ENCODE measurements at regions not wholly inside any gene's neighbourhood (a gene's known extent, or its start where the extent isn't known, plus 50 kb on each side); places are given as distances from the start of the nearest gene placed in this dataset.

GRCh38 chr4:77354550-77354949 lies 197.5 kb downstream of the CCNG2 start:
- TF ChIP-seq ZNF274 (IDR thresholded peaks at IDR 0.05; ENCODE audit: low read length) (no peak), ZNF274 (tag by site-specific recombination; IDR thresholded peaks at IDR 0.05; ENCODE audit: borderline replicate concordance) (no peak), ZIC2 (tag by site-specific recombination; IDR thresholded peaks at IDR 0.05) (no peak), ZNF324 (tag by site-specific recombination; IDR thresholded peaks at IDR 0.05) (no peak), CTCF (tag by site-specific recombination; IDR thresholded peaks at IDR 0.05) (no peak), SP3 (tag by site-specific recombination; IDR thresholded peaks at IDR 0.05) (no peak)
